Immature natural killer cell (primary cell): ENCODE measurements at regions not wholly inside any gene's neighbourhood (a gene's known extent, or its start where the extent isn't known, plus 50 kb on each side); places are given as distances from the start of the nearest gene placed in this dataset.

Experiments used
- DNase-seq, 3 donors: peaks; one replicate each; pipeline ENCODE4 v3.0.0; 2022; ENCODE audit warnings: mixed read lengths in 1 of 3
- H3K27ac Mint-ChIP-seq, 6 donors: one replicate each; pipeline ENCODE4 v1.8.0; 2020; ENCODE audit warnings: mixed read lengths in 6 of 6, mild to moderate bottlenecking in 5 of 6, inconsistent platforms in 4 of 6, moderate library complexity in 3 of 6
- H3K27me3 Mint-ChIP-seq, 3 donors: one replicate each; pipeline ENCODE4 v1.8.0; 2020 to 2021; ENCODE audit warnings: low read depth in 3 of 3, mild to moderate bottlenecking in 3 of 3, mixed read lengths in 3 of 3, moderate library complexity in 3 of 3, inconsistent platforms in 1 of 3
- H3K36me3 Mint-ChIP-seq, 3 donors: one replicate each; pipeline ENCODE4 v1.8.0; 2020; ENCODE audit warnings: mixed read lengths in 3 of 3, inconsistent platforms in 2 of 3, mild to moderate bottlenecking in 2 of 3
- H3K4me1 Mint-ChIP-seq, 2 donors: one replicate each; pipeline ENCODE4 v1.8.0; 2020; ENCODE audit warnings: inconsistent platforms in 2 of 2, mild to moderate bottlenecking in 2 of 2, mixed read lengths in 2 of 2, moderate library complexity in 1 of 2
- H3K4me3 Mint-ChIP-seq, 5 donors: one replicate each; pipeline ENCODE4 v1.8.0; 2020; ENCODE audit warnings: mild to moderate bottlenecking in 5 of 5, mixed read lengths in 5 of 5, inconsistent platforms in 3 of 5, moderate library complexity in 3 of 5
- H3K9me3 Mint-ChIP-seq, 6 donors: one replicate each; pipeline ENCODE4 v1.8.0; 2020; ENCODE audit warnings: mild to moderate bottlenecking in 6 of 6, mixed read lengths in 6 of 6, inconsistent platforms in 4 of 6, moderate library complexity in 3 of 6

DNA sequence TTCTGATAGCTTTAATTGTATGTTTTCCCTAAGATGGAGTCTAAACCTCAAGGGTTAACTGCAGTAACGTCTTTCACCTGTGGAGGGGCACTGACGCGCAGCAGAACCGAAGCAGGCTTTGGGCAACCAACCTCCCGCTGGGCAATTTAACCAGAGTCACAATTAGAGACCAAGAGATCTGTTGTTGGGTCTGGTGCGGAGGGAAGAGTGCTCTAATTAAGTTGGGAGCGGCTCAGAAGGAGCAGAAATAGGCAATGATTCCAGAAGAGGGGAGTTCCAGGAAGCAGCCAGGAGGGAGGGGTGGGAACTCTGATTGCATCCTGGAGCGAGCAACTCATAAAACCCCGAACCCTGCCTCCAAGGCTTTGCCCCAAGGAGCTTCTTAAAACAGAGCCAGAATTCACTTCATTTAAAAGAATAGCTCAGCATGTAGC is 245.8 kb downstream of the PAX3 start:
- H3K9me3 Mint-ChIP-seq, result no peaks in the 10 kb centered on the region
- H3K4me1 Mint-ChIP-seq, result no peaks in the 10 kb centered on the region
- DNase-seq, result no peak
- no peak overlapping the region for H3K4me3 Mint-ChIP-seq
- no peaks in the 10 kb centered on the region for H3K36me3 Mint-ChIP-seq
- H3K27me3 Mint-ChIP-seq, result peaks cover 0 to 3% (median 3%) of the 10 kb centered on the region in 3 donors
- no peak overlapping the region for H3K27ac Mint-ChIP-seq

DNA sequence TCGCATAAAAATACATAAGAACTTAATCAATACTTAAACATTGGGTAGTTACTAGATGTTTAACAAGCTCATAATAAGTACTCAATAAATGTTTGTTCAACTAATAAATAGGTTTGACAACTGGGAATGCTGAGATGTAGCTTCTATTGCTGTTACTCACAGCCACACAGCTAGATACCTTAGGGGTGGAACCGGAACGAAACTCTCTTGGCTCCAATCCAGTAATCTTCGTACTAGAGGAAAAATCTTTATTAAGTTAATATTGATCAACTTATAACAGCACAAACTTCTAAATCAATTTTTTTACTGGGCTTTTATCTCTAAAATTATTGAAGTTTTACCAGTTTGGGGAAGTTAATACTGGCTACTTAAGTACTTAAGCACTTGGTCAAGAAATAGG is 247.8 kb downstream of the PAX3 start:
- Mint-ChIP-seq H3K4me3 (no peak overlapping the region), H3K27me3 (peaks cover 0 to 7% (median 3%) of the 10 kb centered on the region in 3 donors), H3K27ac (no peak overlapping the region), H3K9me3 (no peaks in the 10 kb centered on the region), H3K4me1 (no peaks in the 10 kb centered on the region), H3K36me3 (no peaks in the 10 kb centered on the region)
- no peak for DNase-seq

DNA sequence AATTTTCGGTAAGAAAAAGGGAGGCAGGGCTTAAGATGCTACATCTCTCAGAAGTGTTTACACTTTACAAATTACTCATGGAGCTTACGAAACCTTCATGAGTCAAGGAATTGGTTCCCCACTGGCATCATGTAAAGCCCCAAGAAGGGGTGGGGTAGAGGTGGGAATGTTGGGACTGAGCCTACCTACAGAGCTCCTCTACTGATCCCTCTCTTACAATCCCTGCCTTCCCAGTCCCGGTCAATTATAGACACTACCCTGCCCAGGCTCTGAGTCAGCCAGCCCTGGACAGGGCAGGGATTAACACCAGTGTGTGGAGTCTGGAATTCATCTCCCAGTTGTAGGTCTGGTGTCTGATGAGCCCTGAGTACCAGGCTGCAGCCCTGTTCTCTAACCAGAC is 248.9 kb downstream of the PAX3 start:
- H3K4me3 Mint-ChIP-seq, result no peak overlapping the region
- H3K36me3 Mint-ChIP-seq, result no peaks in the 10 kb centered on the region
- no peaks in the 10 kb centered on the region for H3K4me1 Mint-ChIP-seq
- H3K9me3 Mint-ChIP-seq, result no peaks in the 10 kb centered on the region
- H3K27me3 Mint-ChIP-seq, result peaks cover 0 to 7% (median 3%) of the 10 kb centered on the region in 3 donors
- DNase-seq, result no peak
- no peak overlapping the region for H3K27ac Mint-ChIP-seq

DNA sequence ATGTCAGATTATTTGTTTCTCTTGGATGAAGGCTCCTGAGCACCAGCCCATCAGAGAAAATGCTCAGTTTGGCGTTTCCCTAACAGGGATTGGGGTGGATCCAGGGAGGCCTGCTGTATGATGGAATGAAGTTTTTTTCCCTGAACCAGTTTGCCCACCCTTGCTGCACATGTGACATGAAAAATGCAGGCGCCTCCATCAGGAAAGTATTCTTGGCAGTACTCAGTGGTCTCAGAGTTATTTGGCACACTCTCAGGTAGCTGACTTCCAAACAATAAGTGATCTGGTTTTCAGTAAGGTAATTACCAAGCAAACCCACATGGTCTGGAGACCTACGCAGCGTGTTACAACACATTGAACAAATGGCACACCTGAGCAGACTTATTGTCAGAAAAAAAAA is 254.9 kb downstream of the PAX3 start:
- no peaks in the 10 kb centered on the region for H3K36me3 Mint-ChIP-seq
- H3K4me3 Mint-ChIP-seq, result no peak overlapping the region
- no peaks in the 10 kb centered on the region for H3K9me3 Mint-ChIP-seq
- DNase-seq, result no peak
- H3K27ac Mint-ChIP-seq, result no peak overlapping the region
- H3K4me1 Mint-ChIP-seq, result no peaks in the 10 kb centered on the region
- H3K27me3 Mint-ChIP-seq, result peaks cover 0 to 4% (median 2%) of the 10 kb centered on the region in 3 donors

DNA sequence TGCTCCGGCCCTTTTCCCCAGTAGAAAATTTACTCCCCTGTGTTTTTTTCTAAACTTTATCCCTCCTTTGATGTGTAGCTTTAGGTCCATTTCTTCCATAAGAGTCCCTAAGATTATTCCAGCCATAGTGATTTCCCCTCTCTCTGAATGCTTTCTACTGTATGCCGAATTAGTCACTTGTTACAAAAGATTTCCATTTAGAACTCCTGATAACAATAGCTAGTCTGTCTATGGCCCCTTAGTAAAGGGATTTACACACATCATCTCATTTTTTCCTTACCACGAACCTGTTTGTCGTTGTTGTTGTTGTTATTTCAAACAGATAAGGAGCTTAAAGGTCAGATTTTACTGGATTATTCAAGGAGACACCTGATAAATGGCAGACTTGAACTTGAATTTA is 256.1 kb downstream of the PAX3 start:
- no peaks in the 10 kb centered on the region for H3K4me1 Mint-ChIP-seq
- no peak overlapping the region for H3K27ac Mint-ChIP-seq
- no peak for DNase-seq
- H3K4me3 Mint-ChIP-seq, result no peak overlapping the region
- no peaks in the 10 kb centered on the region for H3K9me3 Mint-ChIP-seq
- H3K27me3 Mint-ChIP-seq, result peaks cover 0 to 4% (median 2%) of the 10 kb centered on the region in 3 donors
- H3K36me3 Mint-ChIP-seq, result no peaks in the 10 kb centered on the region

DNA sequence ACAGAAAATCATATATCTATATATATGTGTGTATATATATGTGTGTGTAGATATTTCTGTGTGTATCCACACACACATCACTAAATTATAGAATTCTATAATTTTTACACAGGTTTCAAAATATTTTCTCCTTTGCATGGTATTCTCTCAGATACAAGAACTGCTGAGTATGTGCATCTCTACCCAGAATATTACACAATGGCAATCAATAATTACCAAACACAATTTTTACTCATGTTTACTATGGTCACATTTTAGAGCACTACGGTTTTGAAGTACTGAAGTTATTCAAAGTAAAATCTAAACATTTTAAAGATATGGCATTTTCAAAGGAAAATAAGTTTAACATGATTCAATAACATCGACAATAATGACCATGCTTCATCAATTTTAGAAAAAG is 258.5 kb downstream of the PAX3 start:
- H3K4me1 Mint-ChIP-seq, result no peaks in the 10 kb centered on the region
- DNase-seq, result no peak
- no peak overlapping the region for H3K4me3 Mint-ChIP-seq
- peaks cover 0 to 2% (median 0%) of the 10 kb centered on the region in 3 donors for H3K27me3 Mint-ChIP-seq
- no peaks in the 10 kb centered on the region for H3K36me3 Mint-ChIP-seq
- no peak overlapping the region for H3K27ac Mint-ChIP-seq
- H3K9me3 Mint-ChIP-seq, result no peaks in the 10 kb centered on the region

DNA sequence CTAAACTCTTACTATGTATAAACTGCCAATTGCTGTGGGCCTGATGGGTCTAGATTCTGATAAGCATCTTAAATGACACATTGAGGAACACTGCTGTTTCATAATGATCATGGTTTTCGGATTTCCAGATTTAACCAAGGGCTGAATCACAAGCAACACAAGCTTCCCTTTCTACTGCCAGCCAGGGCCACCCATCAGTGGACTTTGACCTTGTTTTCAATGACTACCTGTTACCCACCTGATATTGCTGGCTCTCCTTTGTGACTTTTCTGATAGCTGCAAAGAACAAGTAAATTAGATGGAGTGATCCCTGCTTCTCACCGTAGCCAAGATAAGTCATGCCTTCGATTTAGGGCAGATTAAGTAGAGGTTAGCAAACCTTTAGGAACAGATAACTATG is 259.0 kb downstream of the PAX3 start:
- no peaks in the 10 kb centered on the region for H3K4me1 Mint-ChIP-seq
- no peak overlapping the region for H3K4me3 Mint-ChIP-seq
- H3K36me3 Mint-ChIP-seq, result no peaks in the 10 kb centered on the region
- DNase-seq, result no peak
- H3K27me3 Mint-ChIP-seq, result peaks cover 0 to 2% (median 0%) of the 10 kb centered on the region in 3 donors
- H3K27ac Mint-ChIP-seq, result no peak overlapping the region
- H3K9me3 Mint-ChIP-seq, result no peaks in the 10 kb centered on the region

DNA sequence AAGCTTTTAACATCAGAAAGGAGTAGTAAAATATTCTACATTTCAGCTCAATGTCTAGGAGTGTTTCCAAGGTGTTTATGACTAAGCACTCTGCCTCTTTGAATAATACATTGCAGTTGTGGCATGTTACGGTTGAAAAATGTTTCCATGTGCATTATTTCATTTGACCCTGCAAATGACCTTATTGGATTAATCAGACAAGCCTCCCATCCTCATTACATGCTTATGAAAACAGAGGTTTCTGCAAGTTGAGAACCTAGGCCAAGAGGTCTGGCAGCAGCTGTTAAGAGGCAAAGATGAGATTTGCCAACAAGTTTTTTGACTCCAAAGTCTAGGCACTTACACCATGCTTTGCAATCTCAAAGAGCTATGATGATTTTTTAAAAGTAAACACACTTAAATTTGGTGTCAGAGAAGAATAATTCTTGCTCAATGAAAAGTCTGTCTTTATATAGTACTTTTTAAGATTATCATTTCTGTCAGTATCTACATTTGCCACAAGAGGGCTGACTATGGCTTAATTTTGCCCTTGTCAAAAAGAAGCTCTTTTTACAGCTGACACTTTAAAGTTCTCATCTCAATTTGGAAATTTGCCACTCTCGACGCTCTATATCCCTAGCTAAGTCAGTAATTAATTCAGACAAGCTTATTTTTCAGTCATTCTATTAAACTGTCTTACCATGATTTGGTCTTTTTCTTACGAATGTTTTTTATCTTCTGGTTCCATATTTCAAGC is 260.6 kb downstream of the PAX3 start:
- DNase-seq, result no peak
- H3K4me3 Mint-ChIP-seq, result no peak overlapping the region
- no peaks in the 10 kb centered on the region for H3K9me3 Mint-ChIP-seq
- no peaks in the 10 kb centered on the region for H3K36me3 Mint-ChIP-seq
- H3K27me3 Mint-ChIP-seq, result peaks cover 0 to 5% (median 0%) of the 10 kb centered on the region in 3 donors
- H3K27ac Mint-ChIP-seq, result no peak overlapping the region
- no peaks in the 10 kb centered on the region for H3K4me1 Mint-ChIP-seq

DNA sequence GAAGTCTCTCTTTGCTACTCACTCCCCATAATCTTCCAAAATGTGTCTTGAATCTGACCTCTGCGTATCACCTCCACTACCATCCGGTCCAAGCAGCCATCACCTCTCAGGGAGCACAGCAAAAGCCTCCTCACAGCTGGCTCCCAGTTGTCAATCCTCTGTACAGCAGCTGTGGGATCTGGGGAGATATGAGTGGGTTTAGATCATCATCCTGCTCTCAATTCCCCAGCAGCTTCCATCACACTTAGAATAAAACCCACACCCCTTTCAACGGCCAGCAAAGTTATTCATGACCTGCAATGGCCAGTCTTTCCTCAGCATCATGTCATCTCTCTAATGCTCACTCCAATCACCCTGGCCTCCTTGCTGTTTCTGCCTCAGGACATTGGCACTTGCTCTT is 261.6 kb downstream of the PAX3 start:
- Mint-ChIP-seq H3K9me3 (no peaks in the 10 kb centered on the region), H3K4me3 (no peak overlapping the region), H3K4me1 (no peaks in the 10 kb centered on the region), H3K27me3 (peaks cover 0 to 5% (median 0%) of the 10 kb centered on the region in 3 donors), H3K27ac (no peak overlapping the region), H3K36me3 (no peaks in the 10 kb centered on the region)
- no peak for DNase-seq

DNA sequence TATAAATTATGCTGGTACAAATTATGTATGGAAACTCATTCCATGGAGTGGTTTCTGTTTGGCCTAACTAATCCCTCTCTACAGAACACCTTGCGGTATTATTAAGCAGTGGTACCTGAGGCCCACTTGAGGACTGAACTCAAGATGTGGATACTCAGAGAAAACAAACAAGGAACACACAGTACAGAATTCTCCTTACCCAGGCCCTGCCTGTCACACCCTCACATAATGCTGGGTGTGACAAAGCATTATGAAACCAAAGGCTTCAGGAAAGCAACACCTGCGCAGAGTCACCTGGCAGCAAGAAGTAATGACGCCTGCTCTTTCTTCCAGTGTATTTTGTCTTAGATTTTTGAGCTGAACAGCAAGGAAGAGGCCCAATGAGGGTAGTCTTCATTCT is 264.7 kb downstream of the PAX3 start:
- H3K36me3 Mint-ChIP-seq, result no peaks in the 10 kb centered on the region
- no peak for DNase-seq
- H3K27ac Mint-ChIP-seq, result no peak overlapping the region
- H3K9me3 Mint-ChIP-seq, result no peaks in the 10 kb centered on the region
- H3K4me3 Mint-ChIP-seq, result no peak overlapping the region
- H3K4me1 Mint-ChIP-seq, result no peaks in the 10 kb centered on the region
- peaks cover 0 to 4% (median 3%) of the 10 kb centered on the region in 3 donors for H3K27me3 Mint-ChIP-seq

DNA sequence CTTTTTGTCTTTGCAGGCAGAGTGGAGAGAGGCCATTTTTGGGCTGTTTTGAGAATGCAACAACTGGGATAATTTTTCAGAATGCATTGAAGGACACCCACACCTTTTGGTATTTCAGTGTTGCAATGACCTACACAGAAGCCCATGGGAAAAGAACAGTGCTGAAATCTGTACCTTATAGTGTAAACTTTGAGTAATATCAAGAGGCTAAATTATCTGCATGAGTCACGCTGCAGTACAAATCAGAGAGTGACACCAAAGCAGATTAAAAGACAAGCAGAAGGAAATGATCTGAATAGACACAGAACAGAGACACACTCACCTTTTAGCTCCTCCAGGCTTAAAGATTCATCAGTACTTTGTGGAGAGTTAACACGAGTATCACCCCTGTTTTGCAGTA is 265.3 kb downstream of the PAX3 start:
- H3K4me1 Mint-ChIP-seq, result no peaks in the 10 kb centered on the region
- no peaks in the 10 kb centered on the region for H3K36me3 Mint-ChIP-seq
- H3K4me3 Mint-ChIP-seq, result no peak overlapping the region
- H3K27me3 Mint-ChIP-seq, result peaks cover 0 to 4% (median 3%) of the 10 kb centered on the region in 3 donors
- H3K9me3 Mint-ChIP-seq, result no peaks in the 10 kb centered on the region
- H3K27ac Mint-ChIP-seq, result no peak overlapping the region
- no peak for DNase-seq

DNA sequence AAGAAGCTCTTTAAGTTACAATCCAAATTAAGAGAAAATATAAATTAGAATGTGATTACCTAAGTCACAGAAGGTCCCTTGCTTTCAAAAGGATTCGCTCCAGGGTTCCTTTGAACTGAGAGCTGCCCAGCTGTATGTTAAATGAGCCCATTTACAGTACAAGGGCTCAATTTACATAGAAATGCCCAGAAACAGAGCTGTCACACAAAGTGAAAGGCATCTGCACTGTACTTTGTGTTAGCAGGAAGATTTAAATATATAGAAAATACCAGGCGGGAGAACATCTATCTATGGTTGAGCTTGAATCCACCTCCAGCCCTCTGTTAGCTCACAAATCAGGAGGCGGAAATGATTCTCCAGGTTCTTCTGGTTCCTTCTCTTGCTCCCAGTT is 272.9 kb downstream of the PAX3 start:
- Mint-ChIP-seq H3K36me3 (no peaks in the 10 kb centered on the region), H3K27ac (no peak overlapping the region), H3K27me3 (peaks cover 1 to 3% (median 2%) of the 10 kb centered on the region in 3 donors), H3K9me3 (peaks cover 0 to 4% (median 0%) of the 10 kb centered on the region in 6 donors), H3K4me3 (no peak overlapping the region), H3K4me1 (no peaks in the 10 kb centered on the region)
- DNase-seq, result no peak

DNA sequence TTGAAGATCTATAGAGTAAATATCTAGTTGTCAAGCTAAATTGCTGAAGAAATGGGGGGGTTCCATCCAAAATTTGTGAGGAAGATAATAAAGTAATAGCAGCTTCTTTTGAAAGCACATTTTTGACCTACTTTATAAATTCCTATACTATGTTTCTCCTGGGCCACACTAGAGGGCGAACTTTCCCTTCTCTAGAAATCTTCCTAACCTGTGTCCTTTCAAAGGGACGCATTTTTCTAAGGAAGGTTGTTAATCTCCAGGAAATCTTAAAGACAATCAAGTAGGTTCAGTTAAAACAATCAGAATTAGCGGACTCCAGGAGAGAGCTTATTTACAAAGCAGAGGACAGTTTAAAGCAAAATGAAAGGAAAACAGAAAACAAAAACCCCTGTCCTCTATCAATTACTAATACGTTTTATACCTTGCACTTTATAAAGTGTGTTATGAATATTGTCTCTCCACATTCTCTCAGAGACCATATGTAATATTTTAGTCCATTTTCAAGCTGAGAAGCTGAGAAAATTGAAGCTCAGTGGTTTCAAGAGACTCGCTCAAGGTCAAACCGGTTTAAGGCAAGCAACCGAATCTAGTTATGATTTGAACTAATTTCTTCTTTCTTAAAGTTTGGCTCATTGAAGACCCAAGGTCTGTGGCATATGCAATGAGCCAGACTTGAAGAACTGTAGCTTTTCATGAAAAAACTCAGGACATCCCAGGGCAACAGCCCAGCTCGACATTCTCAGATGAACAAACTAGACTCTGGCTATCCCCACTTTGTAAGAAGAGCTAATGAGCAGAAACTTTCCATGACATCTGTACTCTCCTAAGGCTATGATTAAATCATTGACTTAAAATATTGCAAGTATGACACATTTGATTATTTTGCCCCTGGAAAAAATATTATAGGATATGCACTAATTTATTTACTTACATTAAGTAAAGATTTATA is 273.6 kb downstream of the PAX3 start:
- Mint-ChIP-seq H3K36me3 (no peaks in the 10 kb centered on the region), H3K27me3 (peaks cover 0 to 3% (median 2%) of the 10 kb centered on the region in 3 donors), H3K27ac (no peak overlapping the region), H3K4me1 (no peaks in the 10 kb centered on the region), H3K9me3 (peaks cover 0 to 4% (median 0%) of the 10 kb centered on the region in 6 donors), H3K4me3 (no peak overlapping the region)
- DNase-seq, result no peak

DNA sequence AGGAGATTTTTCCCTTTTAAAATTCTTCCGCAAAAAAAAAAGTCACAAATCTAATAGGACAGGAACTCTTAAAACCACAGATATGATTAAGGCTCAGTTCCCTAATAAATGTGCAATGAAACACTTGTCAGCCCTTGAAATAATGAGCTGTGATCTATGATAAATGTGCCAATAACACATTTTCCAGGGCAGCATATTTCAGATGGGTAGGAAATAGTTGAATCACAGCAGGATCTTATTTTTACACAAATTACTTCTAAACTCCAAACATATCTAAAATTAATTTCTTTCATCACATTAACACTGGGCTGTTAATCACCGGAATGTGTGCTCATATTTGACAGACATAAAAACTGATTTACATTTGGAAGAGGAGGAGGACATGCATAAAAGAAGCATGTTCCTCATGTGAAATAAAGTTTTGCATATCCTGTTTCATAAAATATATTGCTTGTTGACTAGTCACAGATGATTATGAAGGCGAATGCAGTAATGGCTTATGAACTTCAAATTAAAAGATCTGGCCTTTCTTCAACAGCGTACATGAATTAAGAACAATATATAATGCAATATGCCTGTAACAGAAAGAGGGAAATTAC is 281.4 kb downstream of the PAX3 start:
- H3K36me3 Mint-ChIP-seq, result no peaks in the 10 kb centered on the region
- peaks cover 0 to 4% (median 0%) of the 10 kb centered on the region in 3 donors for H3K27me3 Mint-ChIP-seq
- H3K4me3 Mint-ChIP-seq, result no peak overlapping the region
- no peak for DNase-seq
- H3K27ac Mint-ChIP-seq, result no peak overlapping the region
- H3K9me3 Mint-ChIP-seq, result peaks cover 0 to 16% (median 1%) of the 10 kb centered on the region in 6 donors
- H3K4me1 Mint-ChIP-seq, result no peaks in the 10 kb centered on the region
